Tibial nerve (tissue), 4 donors: ENCODE measurements at regions not wholly inside any gene's neighbourhood (a gene's known extent, or its start where the extent isn't known, plus 50 kb on each side); places are given as distances from the start of the nearest gene placed in this dataset.

ENCODE experiments used
- EP300 ChIP-seq, 2 donors: sonication (generic); formaldehyde crosslinking; IDR thresholded peaks; one replicate each; pipeline ENCODE4 v1.6.1; 2017; ENCODE audit warnings: antibody characterized with exemption in 2 of 2, mild to moderate bottlenecking in 1 of 2
- POLR2A ChIP-seq, 2 donors: fragments of 450-650 bp; IDR thresholded peaks; one replicate each; pipeline ENCODE4 v1.6.1; 2017; ENCODE audit warnings: antibody characterized with exemption in 2 of 2, mild to moderate bottlenecking in 2 of 2, moderate library complexity in 2 of 2
- TF ChIP-seq, protein P1 (sequence below), 5 experiments: fragments of 200-600 bp in 3 of 5; fragments of 450-650 bp in 2 of 5; sonication (generic) in 3 of 5; IDR thresholded peaks; one replicate each; pipeline ENCODE4 v1.5.1; 2016 to 2019; ENCODE audit warnings: antibody characterized with exemption in 5 of 5, mild to moderate bottlenecking in 3 of 5, moderate library complexity in 2 of 5

DNA sequence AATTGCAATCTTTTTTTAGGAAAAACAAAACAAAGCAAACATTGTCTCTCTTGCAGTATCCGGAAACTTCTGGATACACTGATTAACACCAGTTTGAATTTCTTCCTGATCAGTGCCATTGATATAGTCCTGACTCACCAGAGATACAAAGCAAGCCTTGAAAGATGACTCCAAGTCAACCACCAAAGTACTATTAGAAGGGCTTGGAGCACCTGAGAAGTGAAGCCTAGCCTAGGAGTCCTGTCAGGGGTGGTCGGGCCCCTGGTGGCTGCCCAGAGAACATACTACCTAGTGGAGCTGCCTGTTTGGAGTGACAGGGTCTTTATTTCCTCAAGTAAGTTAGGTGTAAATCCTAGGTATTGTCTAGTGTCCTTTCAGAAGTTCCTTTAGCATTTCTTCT lies 593.2 kb downstream of the ZNF674 start:
- TF ChIP-seq POLR2A (IDR thresholded peaks at IDR 0.05), result no peak
- no peak for TF ChIP-seq EP300 (IDR thresholded peaks at IDR 0.05)
- TF ChIP-seq, protein P1, sequence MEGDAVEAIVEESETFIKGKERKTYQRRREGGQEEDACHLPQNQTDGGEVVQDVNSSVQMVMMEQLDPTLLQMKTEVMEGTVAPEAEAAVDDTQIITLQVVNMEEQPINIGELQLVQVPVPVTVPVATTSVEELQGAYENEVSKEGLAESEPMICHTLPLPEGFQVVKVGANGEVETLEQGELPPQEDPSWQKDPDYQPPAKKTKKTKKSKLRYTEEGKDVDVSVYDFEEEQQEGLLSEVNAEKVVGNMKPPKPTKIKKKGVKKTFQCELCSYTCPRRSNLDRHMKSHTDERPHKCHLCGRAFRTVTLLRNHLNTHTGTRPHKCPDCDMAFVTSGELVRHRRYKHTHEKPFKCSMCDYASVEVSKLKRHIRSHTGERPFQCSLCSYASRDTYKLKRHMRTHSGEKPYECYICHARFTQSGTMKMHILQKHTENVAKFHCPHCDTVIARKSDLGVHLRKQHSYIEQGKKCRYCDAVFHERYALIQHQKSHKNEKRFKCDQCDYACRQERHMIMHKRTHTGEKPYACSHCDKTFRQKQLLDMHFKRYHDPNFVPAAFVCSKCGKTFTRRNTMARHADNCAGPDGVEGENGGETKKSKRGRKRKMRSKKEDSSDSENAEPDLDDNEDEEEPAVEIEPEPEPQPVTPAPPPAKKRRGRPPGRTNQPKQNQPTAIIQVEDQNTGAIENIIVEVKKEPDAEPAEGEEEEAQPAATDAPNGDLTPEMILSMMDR (IDR thresholded peaks at IDR 0.05), result no peak
